Stimulated activated CD4-positive, alpha-beta T cell treated with anti-CD3 and anti-CD28 coated beads, Interleukin-2, amount 100 ng/mL, for 24 hours (primary cell): ENCODE measurements at regions not wholly inside any gene's neighbourhood (a gene's known extent, or its start where the extent isn't known, plus 50 kb on each side); places are given as distances from the start of the nearest gene placed in this dataset.
"Not testable (repeated sequence)": the region's sequence is repeated elsewhere in the genome, so short reads cannot be mapped to it uniquely, and the experiment has no call there.

Experiments used
- DNase-seq, 2 donors: peaks; one replicate each; pipeline ENCODE4 v3.0.0-alpha.2; 2020

- DNase-seq = no peak
These were observed 326.5 kb downstream of the SATB2 start for GRCh38 chr2:199131136-199131655.

DNA sequence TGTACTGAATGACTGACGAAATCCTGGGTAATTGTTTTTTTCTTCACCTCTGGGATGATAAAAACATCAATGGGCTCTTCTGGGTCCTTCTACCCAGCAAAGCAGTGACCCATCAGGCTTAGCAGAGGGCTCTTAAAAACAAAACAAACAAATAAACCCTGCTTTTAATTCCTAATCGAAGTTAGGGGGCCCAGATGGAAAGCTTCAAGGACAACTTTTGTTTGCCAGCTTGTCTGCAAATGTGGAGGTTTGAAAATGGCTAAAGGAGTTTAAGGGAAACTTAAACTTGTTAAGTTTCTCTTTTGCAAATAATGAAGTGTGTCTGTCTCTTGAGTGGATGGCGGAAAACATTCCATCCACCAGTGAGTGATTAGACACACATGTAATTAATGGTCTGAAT, 327.2 kb downstream of the SATB2 start:
- DNase-seq = no peak

GRCh38 chr2:199128476-199129229, 329.1 kb downstream of the SATB2 start:
- no peak for DNase-seq

DNA sequence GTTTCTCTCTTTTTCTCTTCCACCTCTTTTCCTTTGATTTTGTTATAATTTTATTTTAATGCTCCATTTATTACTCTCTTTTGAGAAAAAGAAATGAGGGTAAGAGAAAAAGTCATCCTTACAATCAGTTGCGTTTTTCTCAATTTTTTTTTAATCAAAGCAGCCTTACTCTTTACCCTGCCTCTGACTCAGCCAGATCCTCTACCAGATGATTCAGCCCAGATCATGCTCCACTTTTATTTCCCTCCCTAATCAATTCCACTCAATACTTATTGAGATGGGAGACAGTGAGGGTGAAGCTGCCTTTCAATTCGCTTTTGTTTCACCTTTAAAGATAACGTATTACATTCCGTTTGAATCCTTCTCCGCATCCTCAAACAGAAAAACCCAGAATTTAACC, 337.9 kb downstream of the SATB2 start:
- no peak for DNase-seq

- no peak for DNase-seq
These were observed 339.0 kb downstream of the SATB2 start for GRCh38 chr2:199118673-199119112.

- DNase-seq = no peak
These were observed 342.6 kb downstream of the SATB2 start for GRCh38 chr2:199115169-199115568.

DNA sequence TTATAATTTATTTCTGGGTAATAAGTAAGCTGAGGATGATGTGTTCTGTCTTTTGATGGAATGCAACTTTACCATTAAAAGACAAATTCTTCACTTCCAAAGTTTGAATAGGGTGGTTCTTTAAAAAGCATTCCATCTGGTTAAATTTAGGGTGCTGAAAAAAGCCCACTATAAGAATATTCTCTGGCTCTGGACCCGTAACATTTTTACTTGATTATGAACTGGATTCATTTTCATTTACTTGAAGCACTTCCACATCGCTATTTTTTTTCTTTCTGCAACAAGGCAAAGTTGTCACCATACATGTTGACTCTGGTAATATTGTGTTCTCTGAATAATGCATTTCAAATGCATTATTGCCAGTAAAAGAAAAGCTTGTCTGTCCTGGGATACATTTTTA, 344.6 kb downstream of the SATB2 start:
- no peak for DNase-seq

- DNase-seq = no peak
These were observed 346.3 kb downstream of the SATB2 start for GRCh38 chr2:199111458-199111857.

DNA sequence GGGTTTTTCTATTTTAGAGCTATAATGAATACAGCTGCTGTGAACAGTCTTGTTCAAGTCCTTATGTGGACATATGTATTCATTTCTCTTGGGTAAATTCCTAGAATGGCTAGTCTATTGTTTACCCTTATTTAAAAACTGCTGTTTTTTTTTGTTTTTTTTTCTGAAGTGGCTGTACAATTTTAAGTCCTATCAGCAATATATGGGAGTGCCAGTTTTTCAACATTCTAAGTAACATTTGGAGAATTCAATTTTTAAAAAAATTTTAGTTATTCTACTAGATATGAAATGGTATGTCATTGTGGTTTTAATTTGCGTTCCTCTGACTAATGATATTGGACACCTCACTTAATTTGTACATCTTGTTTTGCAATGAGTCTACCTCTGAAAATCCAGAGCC, 349.7 kb downstream of the SATB2 start:
- no peak for DNase-seq

- no peak for DNase-seq
These were observed 351.9 kb downstream of the SATB2 start for GRCh38 chr2:199105826-199106225.

GRCh38 chr2:199101487-199101886, 356.3 kb downstream of the SATB2 start:
- no peak for DNase-seq

DNA sequence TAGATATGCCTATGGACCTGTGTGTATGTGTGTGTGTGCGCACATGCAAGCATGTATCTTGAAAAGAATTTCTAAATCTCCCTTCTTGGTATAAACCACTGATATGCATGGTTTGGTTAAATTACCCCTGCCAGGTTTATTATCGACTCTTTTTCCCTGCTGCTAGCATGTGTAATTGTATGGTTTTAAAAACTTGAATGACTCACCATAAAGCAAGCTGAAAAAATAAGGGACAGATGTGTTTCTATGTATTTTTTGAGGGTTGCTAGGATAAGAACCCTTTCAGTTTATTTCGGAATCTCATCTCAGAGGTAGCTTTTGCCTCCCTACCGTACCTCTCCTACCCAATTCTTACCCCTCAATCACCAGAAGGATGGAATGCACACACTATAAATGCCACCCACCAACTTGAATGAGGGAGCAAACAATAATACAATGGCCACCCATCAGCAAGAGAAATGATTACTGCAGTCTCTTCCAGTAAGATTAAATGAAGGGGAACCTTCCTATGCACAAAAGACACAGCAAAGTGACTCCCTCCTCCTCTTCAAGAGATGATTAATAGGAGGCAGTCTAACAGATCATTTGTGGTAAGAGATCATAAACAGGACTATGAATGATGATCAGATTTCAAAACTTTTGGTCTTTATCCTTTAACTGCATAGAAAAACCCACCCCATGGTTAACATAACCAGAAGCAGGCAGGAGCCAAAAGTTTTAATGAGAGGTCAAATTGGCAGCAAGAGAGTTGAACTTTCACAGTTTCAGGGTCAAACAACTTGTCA, 357.2 kb downstream of the SATB2 start:
- no peak for DNase-seq

DNA sequence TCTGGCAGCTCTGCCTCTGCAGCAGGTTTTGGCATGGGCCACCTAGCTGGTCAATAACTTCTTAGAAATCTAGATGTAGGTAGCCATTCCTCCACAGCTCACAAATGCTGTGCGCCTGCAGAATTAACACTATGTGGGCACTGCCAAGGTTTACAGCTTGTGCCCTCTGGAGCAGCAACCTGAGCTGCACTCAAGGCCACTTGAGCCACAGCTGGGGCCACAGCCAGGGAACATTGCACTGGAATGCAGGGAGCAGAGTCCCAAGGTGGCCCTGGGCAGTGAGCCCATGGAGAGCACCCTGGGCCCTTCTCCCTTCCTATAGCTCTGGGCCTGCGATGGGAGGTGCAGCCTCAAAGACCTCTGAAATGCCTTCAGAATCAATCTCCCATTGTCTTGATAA, 365.3 kb downstream of the SATB2 start:
- DNase-seq = no peak

- DNase-seq = no peak
These were observed 372.5 kb downstream of the SATB2 start for GRCh38 chr2:199085261-199085660.

- DNase-seq = no peak
These were observed 387.3 kb downstream of the SATB2 start for GRCh38 chr2:199070322-199070949.

GRCh38 chr2:199064201-199064600, 393.5 kb downstream of the SATB2 start:
- no peak for DNase-seq

- DNase-seq = no peak
These were observed 399.8 kb downstream of the SATB2 start for GRCh38 chr2:199057936-199058335.

DNA sequence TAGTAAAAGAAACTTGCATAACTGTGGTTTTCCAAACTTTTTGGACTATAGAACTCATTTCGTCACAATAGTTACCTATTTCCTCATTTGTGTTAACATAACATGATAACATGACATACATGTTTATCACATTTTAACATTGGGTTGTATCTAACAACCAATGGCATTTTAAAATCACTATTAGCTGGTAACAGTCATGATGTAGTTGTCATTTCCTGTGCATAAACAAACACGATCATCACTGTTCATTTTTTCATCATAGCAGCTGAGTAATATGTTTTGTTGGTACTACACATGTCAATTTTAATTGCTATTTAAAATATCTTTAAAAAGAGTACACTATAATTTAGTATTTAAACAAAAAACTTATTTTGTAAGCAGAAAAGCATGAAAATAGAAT, 402.4 kb downstream of the SATB2 start:
- no peak for DNase-seq

GRCh38 chr2:199042660-199043379, 414.9 kb downstream of the SATB2 start:
- no peak for DNase-seq

DNA sequence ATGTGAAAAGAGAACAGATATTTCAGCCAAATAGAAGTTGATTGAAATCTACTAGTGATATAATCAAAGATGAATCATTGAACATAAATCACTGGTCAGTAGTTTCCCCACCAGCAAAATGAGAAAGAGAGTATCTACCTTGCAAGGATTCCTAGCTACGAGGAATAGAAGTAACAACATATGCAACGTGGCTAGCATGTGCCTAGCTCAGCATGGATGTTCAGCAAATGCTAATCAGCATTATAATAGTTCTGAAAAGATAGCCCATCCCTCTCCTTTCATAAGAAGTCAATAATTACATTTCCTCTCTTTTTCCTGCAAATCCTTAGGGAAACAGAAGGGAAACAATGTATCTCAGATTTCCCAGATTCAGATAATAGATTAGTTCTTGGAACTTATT, 417.2 kb downstream of the SATB2 start:
- no peak for DNase-seq

DNA sequence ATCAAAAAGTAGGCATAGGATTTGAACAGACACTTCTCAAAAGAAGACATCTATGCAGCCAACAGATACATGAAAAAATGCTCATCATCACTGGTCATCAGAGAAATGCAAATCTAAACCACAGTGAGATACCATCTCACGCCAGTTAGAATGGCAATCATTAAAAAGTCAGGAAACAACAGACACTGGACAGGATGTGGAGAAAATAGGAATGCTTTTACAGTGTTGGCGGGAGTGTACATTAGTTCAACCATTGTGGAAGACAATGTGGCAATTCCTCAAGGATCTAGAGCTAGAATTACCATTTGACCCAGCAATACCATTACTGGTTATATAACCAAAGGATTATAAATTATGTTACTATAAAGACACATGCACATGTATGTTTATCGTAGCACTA, 424.0 kb downstream of the SATB2 start:
- not testable (repeated sequence) for DNase-seq

DNA sequence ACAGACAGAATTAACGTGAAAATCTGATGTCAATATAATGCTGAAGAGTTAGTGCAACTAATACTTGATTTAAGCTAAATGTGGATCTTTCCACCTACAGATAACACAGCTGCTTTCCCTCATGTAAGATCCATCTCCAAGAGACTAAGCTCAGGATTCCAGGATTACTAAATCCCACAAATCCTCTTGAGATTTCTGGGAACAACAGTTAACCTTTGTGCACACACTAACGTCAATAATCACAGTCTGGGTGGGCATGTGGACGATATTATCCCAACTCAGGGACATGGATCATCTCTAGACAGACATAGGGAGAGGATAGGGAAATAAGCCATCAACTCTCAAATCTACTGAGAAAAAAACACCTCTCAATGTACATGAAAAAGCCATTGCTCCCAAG, 432.6 kb downstream of the SATB2 start:
- DNase-seq = no peak

DNA sequence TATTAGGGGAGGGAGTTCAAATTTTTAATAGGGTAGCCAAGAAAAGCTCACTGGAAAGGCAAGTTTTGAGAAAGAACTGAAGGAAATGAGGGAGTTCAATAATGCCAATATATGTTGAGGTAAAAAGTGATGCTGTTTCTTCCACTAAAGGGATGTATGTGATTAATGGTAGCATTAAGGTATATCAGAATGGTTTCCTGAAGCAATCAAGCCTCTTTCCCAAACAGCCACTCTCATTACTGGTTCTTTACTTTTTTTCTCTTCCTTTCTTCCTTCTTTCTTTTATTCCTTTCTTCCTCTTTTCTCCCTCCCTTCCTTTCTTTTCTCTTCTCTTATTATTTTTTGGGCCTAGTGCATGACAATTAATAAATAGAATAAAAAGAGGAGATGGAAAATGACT, 433.5 kb downstream of the SATB2 start:
- no peak for DNase-seq
